Thymus (tissue), 11 donors: ENCODE measurements at regions not wholly inside any gene's neighbourhood (a gene's known extent, or its start where the extent isn't known, plus 50 kb on each side); places are given as distances from the start of the nearest gene placed in this dataset.

Experiments
- DNase-seq, 9 donors: peaks; one replicate each; pipeline ENCODE4 v3.0.0-alpha.2; 2013; ENCODE audit warnings: low spot score in 9 of 9, low read depth in 6 of 9, missing footprints in 1 of 9
- H3K27ac ChIP-seq, 2 donors: one replicate each; pipeline ENCODE4 v1.5.1; 2013; ENCODE audit warnings: control low read depth in 1 of 2, low read depth in 1 of 2, low read length in 1 of 2, mild to moderate bottlenecking in 1 of 2, moderate library complexity in 1 of 2
- H3K27me3 ChIP-seq, 2 donors: one replicate each; pipeline ENCODE4 v1.5.1; 2013; ENCODE audit warnings: low read length in 1 of 2; ENCODE audit not compliant: control insufficient read depth in 2 of 2, insufficient read depth in 1 of 2
- H3K36me3 ChIP-seq, 2 donors: one replicate each; pipeline ENCODE4 v1.5.1; 2013; ENCODE audit warnings: low read length in 1 of 2, mild to moderate bottlenecking in 1 of 2, moderate library complexity in 1 of 2; ENCODE audit not compliant: control insufficient read depth in 2 of 2, insufficient read depth in 2 of 2
- H3K4me1 ChIP-seq, 2 donors: one replicate each; pipeline ENCODE4 v1.5.1; 2013; ENCODE audit warnings: low read length in 2 of 2; ENCODE audit not compliant: control insufficient read depth in 2 of 2, insufficient read depth in 2 of 2
- H3K4me3 ChIP-seq, 2 donors: one replicate each; pipeline ENCODE4 v1.5.1; 2013; ENCODE audit warnings: low read length in 2 of 2, control low read depth in 1 of 2, mild to moderate bottlenecking in 1 of 2
- H3K9me3 ChIP-seq, 2 donors: one replicate each; pipeline ENCODE4 v1.5.1; 2013; ENCODE audit warnings: low read length in 1 of 2, mild to moderate bottlenecking in 1 of 2; ENCODE audit not compliant: control insufficient read depth in 2 of 2, insufficient read depth in 1 of 2
- WGBS: extraction: QIAGEN DNeasy Blood & Tissue Kit; methylation state at CpG from one replicate; pipeline ENCODE4 v1.1.7; 2013; 5-methylcytosine and 5-hydroxymethylcytosine counted together
- donor health status: healthy.

- no peak for DNase-seq
- Histone ChIP-seq H3K4me3 (no peak overlapping the region), H3K27ac (no peak overlapping the region), H3K9me3 (no peaks in the 10 kb centered on the region), H3K4me1 (no peaks in the 10 kb centered on the region), H3K27me3 (no peaks in the 10 kb centered on the region), H3K36me3 (no peaks in the 10 kb centered on the region)
- WGBS: 90% methylated on average over 1 of the region's 1 CpG
Observed at GRCh38 chr5:104266161-104266560, 703.6 kb upstream of the NUDT12 start.

- 97% methylated on average over 1 of the region's 1 CpG for WGBS
- no peak for DNase-seq
- Histone ChIP-seq H3K36me3 (no peaks in the 10 kb centered on the region), H3K4me1 (no peaks in the 10 kb centered on the region), H3K27me3 (no peaks in the 10 kb centered on the region), H3K4me3 (no peak overlapping the region), H3K27ac (no peak overlapping the region), H3K9me3 (no peaks in the 10 kb centered on the region)
Observed at GRCh38 chr5:104265531-104266140, 703.0 kb upstream of the NUDT12 start.

GRCh38 chr5:104247260-104247659 is 684.7 kb upstream of the NUDT12 start:
- H3K27me3 ChIP-seq: no peaks in the 10 kb centered on the region
- WGBS: 86% methylated on average over 3 of the region's 3 CpGs
- no peaks in the 10 kb centered on the region for H3K4me1 ChIP-seq
- DNase-seq: no peak
- no peak overlapping the region for H3K4me3 ChIP-seq
- H3K36me3 ChIP-seq: no peaks in the 10 kb centered on the region
- H3K27ac ChIP-seq: no peak overlapping the region
- no peaks in the 10 kb centered on the region for H3K9me3 ChIP-seq

GRCh38 chr5:104241046-104241445 is 678.5 kb upstream of the NUDT12 start:
- no peaks in the 10 kb centered on the region for H3K27me3 ChIP-seq
- H3K9me3 ChIP-seq: no peaks in the 10 kb centered on the region
- DNase-seq: no peak
- WGBS: 96% methylated on average over 4 of the region's 4 CpGs
- no peaks in the 10 kb centered on the region for H3K36me3 ChIP-seq
- no peak overlapping the region for H3K27ac ChIP-seq
- H3K4me1 ChIP-seq: no peaks in the 10 kb centered on the region
- no peak overlapping the region for H3K4me3 ChIP-seq

GRCh38 chr5:104237586-104237985 is 675.0 kb upstream of the NUDT12 start:
- H3K9me3 ChIP-seq: peaks cover 0 to under 1% of the 10 kb centered on the region in 2 donors
- H3K4me1 ChIP-seq: no peaks in the 10 kb centered on the region
- H3K27ac ChIP-seq: no peak overlapping the region
- DNase-seq: no peak
- H3K36me3 ChIP-seq: no peaks in the 10 kb centered on the region
- H3K27me3 ChIP-seq: no peaks in the 10 kb centered on the region
- no peak overlapping the region for H3K4me3 ChIP-seq
- 91% methylated on average over 5 of the region's 5 CpGs for WGBS

GRCh38 chr5:104223885-104224773 is 661.5 kb upstream of the NUDT12 start:
- no peaks in the 10 kb centered on the region for H3K9me3 ChIP-seq
- 97% methylated on average over 20 of the region's 20 CpGs for WGBS
- no peak for DNase-seq

GRCh38 chr5:104218200-104218599 is 655.6 kb upstream of the NUDT12 start:
- no peak overlapping the region for H3K27ac ChIP-seq
- WGBS: 82% methylated on average over 2 of the region's 2 CpGs

More at GRCh38 chr5:104223885-104224773, 661.5 kb upstream of the NUDT12 start:
- Histone ChIP-seq H3K4me3 (no peak overlapping the region), H3K27ac (no peak overlapping the region), H3K4me1 (no peaks in the 10 kb centered on the region), H3K36me3 (no peaks in the 10 kb centered on the region), H3K27me3 (no peaks in the 10 kb centered on the region)

GRCh38 chr5:104213216-104213615 is 650.6 kb upstream of the NUDT12 start:
- WGBS: 95% methylated on average over 3 of the region's 3 CpGs
- Histone ChIP-seq H3K36me3 (no peaks in the 10 kb centered on the region), H3K4me1 (no peaks in the 10 kb centered on the region), H3K27me3 (no peaks in the 10 kb centered on the region), H3K9me3 (no peaks in the 10 kb centered on the region), H3K4me3 (no peak overlapping the region), H3K27ac (no peak overlapping the region)
- DNase-seq: no peak

More at GRCh38 chr5:104218200-104218599, 655.6 kb upstream of the NUDT12 start:
- Histone ChIP-seq H3K4me1 (no peaks in the 10 kb centered on the region), H3K9me3 (no peaks in the 10 kb centered on the region), H3K4me3 (no peak overlapping the region), H3K27me3 (no peaks in the 10 kb centered on the region), H3K36me3 (no peaks in the 10 kb centered on the region)
- no peak for DNase-seq

- 89% methylated on average over 3 of the region's 3 CpGs for WGBS
- no peaks in the 10 kb centered on the region for H3K27me3 ChIP-seq
Observed at GRCh38 chr5:104199771-104200170, 637.2 kb upstream of the NUDT12 start.

More at GRCh38 chr5:104199771-104200170, 637.2 kb upstream of the NUDT12 start:
- Histone ChIP-seq H3K9me3 (no peaks in the 10 kb centered on the region), H3K4me3 (no peak overlapping the region), H3K4me1 (no peaks in the 10 kb centered on the region), H3K36me3 (no peaks in the 10 kb centered on the region), H3K27ac (no peak overlapping the region)
- DNase-seq: no peak
